ENCODE measurements at regions not wholly inside any gene's neighbourhood (a gene's known extent, or its start where the extent isn't known, plus 50 kb on each side); places are given as distances from the start of the nearest gene placed in this dataset.

DNA sequence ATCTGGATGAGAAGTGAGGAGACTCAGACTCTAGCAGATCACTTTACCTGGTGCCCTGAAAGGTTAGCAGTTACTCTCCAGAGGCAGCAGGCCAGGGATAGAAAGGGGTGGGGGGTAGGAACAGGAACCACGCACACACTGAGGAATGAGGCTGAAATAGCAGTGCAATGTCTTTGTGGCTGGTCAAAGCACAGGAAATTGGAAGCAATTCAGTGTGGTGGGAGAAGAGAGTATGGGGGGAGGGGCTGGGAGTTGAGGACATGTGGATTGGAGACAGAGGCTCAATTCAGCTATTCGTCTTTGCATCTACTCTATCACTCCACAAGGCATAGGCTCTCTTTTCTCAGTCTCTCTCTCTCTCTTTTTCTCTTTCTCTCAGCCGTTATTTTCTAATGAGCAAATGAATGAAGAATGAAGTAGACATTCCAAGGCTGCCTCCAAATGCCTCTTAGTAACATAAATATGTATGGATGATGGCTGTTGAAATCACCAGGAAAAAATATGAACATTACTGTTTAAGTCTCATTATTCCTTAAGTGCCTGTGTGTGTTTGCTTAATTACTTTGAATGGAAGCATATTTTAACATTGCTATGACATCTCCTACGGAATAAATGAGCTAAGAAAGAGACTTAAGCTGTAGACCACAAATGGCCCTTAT lies 979.4 kb downstream of the TSN start:
- DNase-seq (ENCODE audit: low spot score): no peak

DNA sequence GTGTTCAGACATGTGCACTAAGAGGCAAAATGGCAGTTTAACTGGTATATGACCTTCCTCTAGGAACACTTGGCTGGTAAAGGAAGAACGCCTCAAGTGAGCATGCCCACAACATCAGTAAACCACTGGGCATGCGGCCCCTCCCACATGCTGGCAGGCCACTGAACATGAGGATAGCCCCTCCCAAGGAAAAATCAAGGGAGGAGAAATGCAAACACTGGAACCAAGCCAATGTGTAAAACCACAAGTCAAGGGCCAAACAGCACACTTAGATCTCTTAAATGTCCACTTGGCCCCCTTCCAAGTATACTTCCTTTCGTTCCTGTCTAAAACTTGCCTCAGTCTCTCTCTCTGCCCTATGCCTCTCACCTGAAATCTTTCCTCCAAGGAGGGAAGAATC lies 980.8 kb downstream of the TSN start:
- no peak for DNase-seq (ENCODE audit: low spot score)

DNA sequence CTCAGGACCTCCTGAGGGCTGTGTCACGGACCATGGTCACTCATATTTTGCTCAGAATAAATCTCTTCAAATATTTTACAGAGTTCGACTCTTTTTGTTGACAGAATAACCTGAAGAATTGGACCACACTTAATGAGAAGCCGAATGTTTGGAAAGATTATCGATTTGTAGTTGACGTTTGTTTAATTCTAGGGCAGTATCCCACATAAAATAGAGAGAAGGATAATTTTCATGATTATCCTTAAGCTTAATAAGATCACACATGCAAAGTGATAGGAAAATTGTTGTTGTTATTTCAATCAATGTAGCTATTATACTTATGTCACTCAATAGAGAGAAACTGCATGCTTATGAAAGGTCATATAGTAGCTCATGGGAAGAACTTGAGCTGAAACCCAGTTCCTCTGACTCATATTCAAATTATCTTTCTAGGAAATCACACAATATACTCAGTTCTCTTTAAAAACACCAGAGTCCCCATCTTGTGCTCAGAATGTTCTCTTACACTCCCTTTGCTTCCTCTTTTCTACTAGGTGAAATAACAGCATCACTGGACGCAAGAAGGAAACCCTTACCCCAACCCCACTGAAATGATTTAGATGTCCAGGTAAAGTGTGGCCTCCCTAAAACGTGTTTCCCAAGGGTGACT lies 982.1 kb downstream of the TSN start:
- no peak for DNase-seq (ENCODE audit: low spot score)

DNA sequence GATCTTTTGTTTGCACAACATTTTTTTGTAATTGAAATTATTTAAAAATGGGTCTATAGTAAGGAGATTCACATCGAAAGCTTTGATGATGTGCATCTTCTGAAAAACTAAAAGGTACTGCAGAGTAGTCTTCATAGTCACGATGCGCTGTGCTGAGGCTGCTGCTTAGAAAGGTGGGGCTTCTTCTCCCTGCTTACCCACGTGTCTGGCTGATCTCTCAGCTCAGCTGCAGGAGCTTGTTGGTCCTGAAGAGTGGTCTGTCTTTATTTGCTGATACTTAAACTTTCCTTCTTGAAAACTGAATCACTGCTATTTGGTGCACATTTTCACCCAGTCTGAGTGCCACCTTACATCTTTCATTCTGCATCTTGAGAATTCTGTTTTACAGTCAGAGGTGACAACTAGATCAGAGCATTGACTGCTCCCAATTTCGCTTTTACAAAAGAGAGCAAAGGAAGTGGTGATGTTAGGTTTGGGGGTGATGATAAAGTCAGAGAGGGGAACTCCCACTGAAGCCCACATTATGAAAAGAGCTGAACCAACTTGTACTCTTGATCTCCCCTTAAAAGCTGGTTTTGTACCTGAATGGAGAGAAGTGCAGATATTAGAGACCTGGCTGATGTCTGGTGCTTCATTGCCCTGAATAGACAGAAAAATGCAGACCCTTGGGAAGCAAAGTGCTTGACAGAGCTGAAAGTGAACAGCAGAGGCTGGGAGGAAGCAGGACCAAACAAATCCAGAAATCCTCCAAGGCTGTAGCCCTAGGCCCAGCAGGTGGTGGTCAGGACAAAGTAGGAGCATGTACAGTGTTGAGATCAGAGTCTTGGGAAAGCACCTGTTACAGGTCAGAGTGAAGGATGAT lies 984.5 kb downstream of the TSN start:
- no peak for DNase-seq (ENCODE audit: low spot score)

DNA sequence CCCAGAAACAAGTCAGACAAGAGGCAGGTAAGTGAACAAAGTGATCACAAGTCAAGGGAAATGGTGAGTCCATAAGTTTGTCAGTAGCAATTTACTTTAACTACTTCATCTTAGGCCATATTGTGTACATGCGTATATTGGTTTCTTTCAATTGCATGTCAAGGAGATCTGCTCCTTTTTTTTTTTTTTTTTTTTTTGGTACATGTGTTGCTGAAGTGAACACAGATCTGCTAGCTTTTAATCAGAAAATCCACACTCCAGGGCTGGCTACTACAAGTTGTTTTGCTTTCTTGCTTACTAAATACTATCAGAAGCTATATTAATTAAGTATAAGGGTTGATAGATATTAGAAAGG lies 985.1 kb downstream of the TSN start:
- no peak for DNase-seq (ENCODE audit: low spot score)

DNA sequence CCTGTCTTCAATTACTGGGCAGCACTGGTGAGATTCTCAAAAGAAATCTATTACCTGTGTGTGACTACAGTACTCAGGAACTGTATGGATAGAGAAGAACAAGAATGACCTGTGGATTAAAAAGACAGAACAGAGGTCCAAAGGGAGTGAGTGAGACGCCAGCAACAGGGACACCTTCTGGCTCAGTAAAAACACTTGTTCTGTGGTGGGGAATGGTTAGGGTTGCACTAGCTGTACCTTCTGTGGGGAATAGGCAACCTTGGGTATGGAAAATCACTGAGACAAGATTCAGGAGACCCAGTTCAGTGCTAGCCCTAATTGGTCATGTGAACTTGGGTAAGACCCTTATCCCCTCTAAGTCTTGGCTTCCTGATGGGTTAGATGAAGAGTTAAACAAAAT lies 986.0 kb downstream of the TSN start:
- DNase-seq (ENCODE audit: low spot score): no peak

DNA sequence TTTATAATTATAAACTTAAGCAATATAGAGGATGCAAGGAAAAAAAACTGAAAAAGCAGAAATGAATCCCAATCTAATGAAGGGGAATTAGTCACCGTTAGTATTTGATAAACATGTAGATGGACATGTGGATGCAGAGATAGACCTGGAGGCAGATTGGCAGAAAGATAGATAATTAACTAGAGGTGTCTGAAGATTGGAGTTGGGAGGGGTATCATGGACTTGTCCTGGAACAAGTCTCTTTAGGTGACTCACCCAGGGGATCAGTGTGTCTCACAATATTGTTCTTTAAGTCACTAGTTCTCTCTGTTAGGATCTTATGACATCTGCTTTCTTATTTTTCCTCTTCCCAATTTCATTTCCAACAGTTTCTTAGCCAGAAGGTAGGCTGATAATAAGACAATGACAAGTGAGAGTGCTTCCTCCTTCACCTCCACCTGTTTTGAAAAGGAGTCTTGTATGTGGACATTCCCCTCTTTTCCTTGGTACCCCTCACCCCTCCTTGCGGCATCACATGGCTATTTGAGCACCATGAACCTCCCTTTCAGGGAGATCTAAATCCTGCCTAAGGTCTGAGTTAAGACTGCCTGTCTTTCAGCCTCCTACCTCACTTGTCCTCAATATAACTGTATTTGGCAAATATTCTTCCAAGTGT lies 987.7 kb downstream of the TSN start:
- no peak for DNase-seq (ENCODE audit: low spot score)

DNA sequence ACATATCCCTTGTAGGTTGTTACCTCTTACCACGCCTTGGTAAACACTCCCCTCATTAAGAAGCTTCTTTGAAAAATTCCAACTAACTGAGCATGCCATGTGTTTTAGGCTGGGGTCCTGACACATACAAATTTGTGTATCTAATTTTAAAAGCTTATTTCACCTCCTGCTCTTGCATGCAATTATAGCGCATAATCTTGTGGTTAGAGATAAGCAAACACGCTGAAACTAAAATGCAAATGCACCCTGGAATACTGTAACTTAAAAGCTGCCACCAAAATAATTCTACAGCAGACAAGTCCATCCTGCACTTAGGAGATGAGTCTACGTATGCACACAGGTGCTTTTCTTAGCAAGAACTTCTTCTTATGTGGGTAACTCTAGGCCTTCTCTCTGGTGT lies 990.2 kb downstream of the TSN start:
- no peak for DNase-seq (ENCODE audit: low spot score)

DNA sequence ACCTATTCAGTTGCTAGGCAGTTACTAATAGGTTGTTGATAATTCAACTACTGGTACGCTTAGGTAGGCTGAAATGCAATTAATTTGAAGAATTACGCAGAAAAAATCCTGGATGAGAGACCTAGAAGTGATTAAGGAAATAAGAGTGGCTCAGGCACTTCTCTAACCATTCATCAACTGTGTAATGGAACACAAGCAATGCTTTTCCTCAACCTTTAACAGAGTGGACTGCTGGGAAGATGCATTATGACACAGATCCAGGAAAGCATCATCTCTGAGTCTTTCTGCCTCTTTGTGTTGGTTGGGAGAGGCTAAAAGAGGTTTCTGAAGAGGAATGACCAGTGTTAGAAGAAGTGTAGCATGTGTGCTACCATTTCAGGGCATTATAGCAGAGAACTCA lies 992.2 kb downstream of the TSN start:
- DNase-seq (ENCODE audit: low spot score): no peak

DNA sequence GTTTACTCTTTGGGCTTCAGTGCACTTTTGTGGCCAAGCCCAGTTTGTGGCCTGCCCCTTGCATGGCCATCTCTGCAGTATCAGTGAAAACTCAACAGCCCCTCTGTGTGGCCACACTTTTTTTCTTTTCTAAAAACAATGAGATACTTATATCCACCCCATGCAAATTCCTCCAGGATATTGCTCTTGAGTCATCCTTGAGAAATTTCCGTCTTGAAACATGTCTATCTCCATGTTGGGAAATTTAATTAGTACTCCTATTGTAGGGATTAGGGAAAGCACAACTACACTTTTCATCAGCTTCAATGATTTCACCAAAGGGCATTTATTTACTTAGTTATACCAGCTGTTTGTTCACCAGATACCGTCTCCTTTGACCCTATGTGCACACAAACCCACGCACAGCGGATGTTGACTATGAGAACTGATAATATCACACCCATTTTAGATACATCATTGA lies 993.1 kb downstream of the TSN start:
- DNase-seq (ENCODE audit: low spot score): peak; percentile 76

DNA sequence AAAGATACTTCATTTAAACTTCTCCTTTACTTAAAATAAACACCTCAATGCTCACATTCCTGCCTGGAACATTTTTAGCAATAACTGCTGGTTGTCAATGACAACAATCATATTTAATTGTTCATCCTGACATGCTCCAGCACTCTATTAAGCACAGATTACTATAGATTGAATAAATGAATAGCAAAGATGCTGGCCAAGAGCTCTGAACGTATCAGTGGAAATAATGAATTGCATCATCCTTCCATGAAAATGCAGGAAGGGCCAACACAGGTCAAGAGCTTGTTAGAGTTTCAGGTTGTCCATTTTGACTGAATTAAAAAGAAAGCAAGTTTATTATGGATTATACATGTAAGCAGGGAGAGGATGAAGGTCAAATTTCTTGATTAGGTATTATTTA lies 994.0 kb downstream of the TSN start:
- DNase-seq (ENCODE audit: low spot score): no peak

DNA sequence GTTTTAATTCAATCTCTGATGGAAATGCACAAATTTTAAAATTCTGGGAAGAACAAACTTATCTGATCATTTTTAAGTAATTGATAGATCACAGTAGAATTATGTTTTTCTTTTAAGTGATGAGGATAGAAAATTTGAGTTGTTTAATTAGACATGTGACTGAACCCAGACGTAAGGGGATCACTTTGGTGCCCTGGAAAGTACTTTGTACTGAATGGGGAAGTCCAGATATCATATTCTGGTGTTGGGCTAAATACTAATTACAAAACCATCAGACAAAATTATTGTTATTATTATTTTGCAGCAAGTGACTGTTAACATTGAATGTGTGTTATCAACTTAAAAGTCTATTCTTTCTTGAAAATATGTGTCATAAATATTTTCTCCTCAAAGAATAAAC lies 994.6 kb downstream of the TSN start:
- no peak for DNase-seq (ENCODE audit: low spot score)

DNA sequence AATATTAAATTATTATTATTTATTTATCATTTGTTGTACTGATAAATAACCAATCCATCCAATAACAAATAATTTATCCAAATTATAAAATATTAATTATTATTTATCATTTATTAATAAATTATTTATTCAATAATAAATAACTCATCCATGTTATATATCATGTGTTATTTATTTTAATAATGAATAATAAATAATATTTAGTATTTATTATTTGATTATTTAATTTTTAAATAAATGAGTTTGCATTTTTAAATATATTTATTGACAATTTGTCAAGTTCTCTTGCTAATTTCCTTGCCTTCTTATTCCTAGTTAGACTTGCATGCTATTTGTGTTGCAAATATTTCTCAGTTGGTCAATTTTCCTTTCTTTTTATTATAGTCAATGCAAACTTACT lies 995.4 kb downstream of the TSN start:
- no peak for DNase-seq (ENCODE audit: low spot score)

DNA sequence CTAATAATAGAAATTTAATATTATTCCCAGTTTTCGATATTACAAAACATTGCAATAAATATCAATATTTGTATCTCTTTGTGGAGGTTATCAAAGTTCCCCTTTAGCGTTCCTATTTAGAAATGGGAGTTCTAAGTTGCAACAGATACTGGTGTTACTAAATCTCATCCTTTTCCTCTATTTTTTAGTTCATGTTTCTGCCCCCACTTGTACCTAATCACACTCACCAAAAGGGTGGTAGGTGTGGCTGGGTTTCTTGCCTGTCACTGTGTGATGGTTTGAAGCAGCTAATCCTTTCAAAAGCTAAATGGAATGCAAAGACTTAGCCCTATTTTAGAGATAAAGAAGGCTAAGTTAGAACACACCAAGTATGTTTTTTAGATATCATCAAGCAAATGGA lies 997.9 kb downstream of the TSN start:
- DNase-seq (ENCODE audit: low spot score): no peak

DNA sequence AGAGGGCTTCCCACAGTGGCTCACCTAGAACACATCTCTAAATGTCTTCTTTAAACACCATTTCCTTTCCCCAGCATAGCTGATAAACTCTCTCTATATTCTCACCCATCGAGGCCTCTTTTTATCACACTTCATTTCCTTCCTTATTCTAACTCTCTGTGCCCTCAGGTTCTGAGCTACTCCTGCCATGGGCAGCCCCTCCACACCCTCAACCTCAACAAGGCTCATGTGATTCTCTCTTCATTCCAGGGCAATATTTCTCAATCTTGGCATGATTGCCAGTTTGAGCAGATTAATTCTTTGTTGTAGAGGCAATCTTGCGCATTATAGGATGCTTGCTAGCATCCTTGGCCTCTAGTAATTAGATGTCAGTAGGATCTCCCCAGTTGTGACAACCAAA lies 999.1 kb downstream of the TSN start:
- DNase-seq (ENCODE audit: low spot score): no peak

DNA sequence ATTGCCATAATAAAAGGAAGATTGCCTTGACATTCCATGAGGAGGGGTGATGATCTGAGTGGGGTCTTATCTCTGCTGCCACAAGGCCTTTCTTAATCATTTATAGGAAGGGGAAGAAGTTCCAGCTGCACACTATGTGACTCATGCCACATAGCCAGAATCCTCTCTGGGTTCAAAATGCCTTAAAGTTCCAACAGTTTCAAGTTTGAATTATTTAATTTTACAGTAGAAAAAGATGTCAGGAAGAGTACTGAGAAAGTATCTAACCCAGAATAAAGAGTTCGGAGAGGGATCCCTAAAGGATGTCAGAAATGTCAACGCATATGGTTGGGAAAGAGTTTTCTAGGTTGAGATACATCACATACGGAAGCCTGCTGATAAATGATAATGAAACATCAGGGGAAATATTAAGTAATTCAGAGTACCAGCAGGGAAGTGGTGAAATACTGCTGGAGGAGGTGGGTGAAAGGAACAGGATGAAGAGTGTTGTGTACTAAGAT lies 999.9 kb downstream of the TSN start:
- no peak for DNase-seq (ENCODE audit: low spot score)

DNA sequence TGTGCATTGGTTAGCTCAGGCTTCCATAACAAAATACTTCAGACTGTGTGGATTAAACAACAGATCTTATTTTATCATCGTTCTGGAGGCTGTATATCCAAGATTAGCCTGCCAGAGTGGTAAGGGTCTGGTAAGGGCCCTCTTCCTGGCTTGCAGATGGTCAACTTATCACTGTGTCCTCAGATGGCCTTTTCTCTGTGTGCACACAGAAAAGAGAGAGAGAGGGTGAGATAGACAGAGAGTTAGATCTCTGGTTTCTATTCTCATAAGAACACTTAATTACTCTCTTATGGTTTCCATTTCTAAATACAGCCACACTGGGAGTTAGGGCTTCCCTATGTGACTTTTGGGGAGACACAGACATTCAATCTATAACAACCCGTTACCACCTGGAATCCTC lies 1003.5 kb downstream of the TSN start:
- DNase-seq (ENCODE audit: low spot score): no peak

DNA sequence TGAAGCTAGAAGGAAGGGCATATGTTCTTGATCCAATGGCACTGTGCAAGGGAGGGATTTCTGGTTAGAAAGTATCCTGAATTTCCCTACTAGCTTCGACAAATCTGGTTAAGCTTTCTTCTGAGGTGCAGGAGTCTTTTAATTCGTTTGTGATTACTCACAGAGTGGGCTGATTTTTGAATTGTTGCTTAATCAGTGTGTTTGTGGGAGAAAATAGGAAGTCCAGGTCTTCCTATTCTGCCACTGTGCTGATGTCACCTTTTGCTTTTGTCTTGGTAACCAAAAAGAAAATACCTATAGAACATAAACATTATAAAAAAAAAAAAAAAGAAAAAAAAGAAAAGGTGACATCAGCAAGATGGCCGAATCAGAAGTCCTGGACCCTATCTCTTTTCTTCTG lies 1008.6 kb downstream of the TSN start:
- DNase-seq (ENCODE audit: low spot score): no peak

DNA sequence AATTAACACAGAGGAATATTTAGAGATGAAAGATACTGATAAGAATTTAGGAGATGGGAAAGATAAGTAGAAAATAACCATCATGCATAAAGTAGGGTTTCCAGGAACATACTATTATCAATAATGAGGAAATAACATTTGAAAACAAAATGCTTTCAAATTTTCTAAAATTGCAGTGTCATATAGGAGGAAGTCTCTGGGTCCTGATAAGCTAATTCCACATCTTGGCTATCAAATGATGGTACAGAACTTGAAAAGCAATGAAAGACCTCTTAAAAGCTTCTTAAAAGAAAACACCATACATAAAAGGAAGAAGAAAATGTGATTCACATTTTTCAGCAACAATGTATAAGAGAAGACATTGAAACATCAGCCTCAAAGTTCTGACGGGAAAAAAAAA lies 1024.8 kb downstream of the TSN start:
- DNase-seq (ENCODE audit: low spot score): no peak

DNA sequence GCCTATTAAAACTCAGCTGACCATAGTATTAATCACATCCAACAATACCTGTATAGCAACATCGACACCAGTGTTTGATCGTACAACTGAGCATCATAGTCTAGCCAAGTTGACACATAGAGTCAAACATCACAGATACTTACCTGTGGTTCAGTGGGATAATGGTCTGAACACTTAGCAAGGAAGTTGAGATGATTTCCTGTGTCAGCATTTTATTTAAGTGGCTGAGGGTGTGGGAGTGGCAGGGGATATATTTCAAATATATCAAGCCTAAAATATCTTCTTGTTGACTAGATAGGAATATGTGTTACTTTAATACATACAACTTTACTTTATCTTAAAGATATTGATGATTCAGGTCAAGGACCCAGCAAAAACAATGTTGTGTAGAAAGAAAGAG lies 1038.6 kb downstream of the TSN start:
- DNase-seq (ENCODE audit: low spot score): no peak

DNA sequence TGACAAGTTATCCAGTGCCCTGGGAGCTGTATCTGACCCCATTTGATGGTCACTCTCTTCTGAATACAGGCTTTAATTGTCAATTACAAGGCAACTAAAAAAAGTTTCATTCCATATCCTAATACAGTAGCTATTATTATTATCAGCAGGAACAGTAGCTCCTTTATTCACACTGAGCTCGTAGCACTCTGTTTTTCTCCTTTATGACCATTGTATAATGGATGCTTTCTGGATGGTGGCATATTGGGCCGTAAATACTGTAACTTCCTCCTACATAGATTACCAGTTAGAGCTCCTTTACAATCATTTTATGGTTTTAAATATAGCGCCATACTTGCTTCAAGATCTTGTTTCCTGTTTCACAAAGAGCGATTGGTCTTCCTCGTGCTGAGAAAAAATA lies 1040.3 kb downstream of the TSN start:
- no peak for DNase-seq (ENCODE audit: low spot score)

DNA sequence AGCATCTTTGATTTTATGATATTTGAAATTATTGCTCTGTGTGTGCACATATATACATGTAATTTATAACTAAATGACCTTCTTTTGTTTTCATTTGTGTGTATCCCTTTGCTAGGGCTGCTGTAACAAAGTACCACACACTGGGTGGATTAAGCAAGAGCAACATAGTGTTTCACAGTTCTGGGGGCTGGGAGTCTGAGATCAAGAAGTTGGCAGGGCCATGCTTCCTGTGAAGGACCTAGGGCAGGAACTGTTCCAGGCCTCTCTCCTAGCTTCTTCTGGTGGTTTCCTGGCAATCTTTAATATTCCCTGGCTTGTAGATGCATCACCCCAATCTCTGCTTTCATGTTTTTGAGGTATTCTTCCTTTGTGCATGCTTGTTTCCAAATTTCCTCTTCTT lies 1043.9 kb downstream of the TSN start:
- DNase-seq (ENCODE audit: low spot score): no peak

DNA sequence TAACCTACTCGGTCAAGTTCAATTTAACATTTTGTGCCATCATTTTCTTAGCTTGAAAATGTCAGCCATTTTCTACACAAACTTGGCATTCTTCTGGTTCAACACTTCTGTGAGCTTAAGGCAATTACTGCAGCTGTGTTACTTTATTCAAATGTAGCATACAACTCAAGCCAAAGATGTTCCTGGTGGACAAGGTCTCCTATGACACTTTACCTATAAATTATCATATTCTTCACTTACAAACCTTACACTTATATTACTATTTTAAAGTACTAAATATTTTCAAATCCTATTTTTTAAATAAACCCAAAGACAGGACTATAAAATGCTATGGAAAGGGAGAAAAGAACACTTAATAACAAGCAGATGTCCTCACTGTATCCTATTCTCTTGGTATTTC lies 1045.3 kb downstream of the TSN start:
- no peak for DNase-seq (ENCODE audit: low spot score)

All from SW480 (cell line).